IMR-90 (cell line): ENCODE measurements at regions not wholly inside any gene's neighbourhood (a gene's known extent, or its start where the extent isn't known, plus 50 kb on each side); places are given as distances from the start of the nearest gene placed in this dataset.

Experiments used
- ATAC-seq: fragments of 200-7000 bp; cut with Tn5 transposase; 2 replicates; pipeline ENCODE4 v1.9.1; 2020; ENCODE audit warnings: low read depth, mild to moderate bottlenecking, moderate library complexity
- BruUV-seq: library from RNA; stranded (reverse); fragments of 400-500 nt; replicated peaks from 2 replicates; lab custom pipeline; 2021; lab: Mats Ljungman, UMichigan
- CTCF ChIA-PET: fragments of 300-600 bp; formaldehyde crosslinking; extraction: SDS; loops from one replicate; lab custom pipeline; 2021; ENCODE audit warnings: antibody characterized with exemption; lab: Yijun Ruan, JAX
- POLR2A ChIA-PET: fragments of 300-600 bp; sonication (Branson Sonifier 250); formaldehyde crosslinking; loops from one replicate; lab custom pipeline; 2022; ENCODE audit warnings: antibody characterized with exemption; ENCODE audit not compliant: unreplicated experiment; lab: Charles Lee
- DNase-seq: peaks from one replicate; pipeline ENCODE4 v3.0.0; 2013
- H2AFZ ChIP-seq: replicated peaks from 2 replicates; pipeline ENCODE3; 2013; ENCODE audit warnings: low read length, mild to moderate bottlenecking; ENCODE audit not compliant: poor library complexity
- H2AK5ac ChIP-seq: 2 replicates; pipeline ENCODE4 v1.6.1; 2013; ENCODE audit warnings: low read depth, low read length, inconsistent platforms
- H2AK9ac ChIP-seq: replicated peaks from 2 replicates; pipeline ENCODE3; 2013; ENCODE audit warnings: mild to moderate bottlenecking, low read depth, low read length, moderate library complexity; ENCODE audit not compliant: poor library complexity
- H2BK120ac ChIP-seq: 2 replicates; pipeline ENCODE4 v1.6.1; 2013; ENCODE audit warnings: low read depth, low read length, inconsistent platforms
- H2BK15ac ChIP-seq: 3 replicates; pipeline ENCODE4 v1.6.1; 2013; ENCODE audit warnings: low read depth, low read length, inconsistent platforms
- H2BK20ac ChIP-seq: 2 replicates; pipeline ENCODE4 v1.6.1; 2013; ENCODE audit warnings: low read depth, mild to moderate bottlenecking, inconsistent platforms, low read length, moderate library complexity
- H2BK5ac ChIP-seq: 2 replicates; pipeline ENCODE4 v1.6.1; 2013; ENCODE audit warnings: mild to moderate bottlenecking, low read depth, low read length, inconsistent platforms; ENCODE audit not compliant: poor library complexity, severe bottlenecking
- H3K14ac ChIP-seq: replicated peaks from 2 replicates; pipeline ENCODE4 v1.6.1; 2013; ENCODE audit warnings: low read depth, low read length, inconsistent platforms
- H3K18ac ChIP-seq: 2 replicates; pipeline ENCODE4 v1.6.1; 2013; ENCODE audit warnings: low read depth, low read length, control low read depth
- H3K23ac ChIP-seq: 2 replicates; pipeline ENCODE4 v1.6.1; 2013; ENCODE audit warnings: low read depth, low read length, inconsistent platforms
- H3K27ac ChIP-seq: 2 replicates; pipeline ENCODE4 v1.5.1; 2013; ENCODE audit warnings: mild to moderate bottlenecking, control low read depth, low read length; ENCODE audit not compliant: insufficient read depth
- H3K27me3 ChIP-seq: 2 replicates; pipeline ENCODE4 v1.6.1; 2013; ENCODE audit warnings: low read length; ENCODE audit not compliant: control insufficient read depth, insufficient read depth
- H3K36me3 ChIP-seq: 2 replicates; pipeline ENCODE4 v1.6.1; 2013; ENCODE audit warnings: low read length, mixed read lengths; ENCODE audit not compliant: control insufficient read depth, insufficient read depth
- H3K4ac ChIP-seq: 2 replicates; pipeline ENCODE4 v1.6.1; 2013; ENCODE audit warnings: low read depth, low read length, inconsistent platforms
- H3K4me1 ChIP-seq: 2 replicates; pipeline ENCODE4 v1.6.1; 2013; ENCODE audit warnings: low read length, mixed read lengths; ENCODE audit not compliant: control insufficient read depth, insufficient read depth
- H3K4me2 ChIP-seq: 2 replicates; pipeline ENCODE4 v1.6.1; 2013; ENCODE audit warnings: low read depth, mild to moderate bottlenecking, control low read depth, low read length, moderate library complexity
- H3K4me3 ChIP-seq: 2 replicates; pipeline ENCODE4 v1.5.1; 2013; ENCODE audit warnings: low read depth, mild to moderate bottlenecking, control low read depth, low read length, moderate library complexity; ENCODE audit not compliant: insufficient read depth
- H3K56ac ChIP-seq: 2 replicates; pipeline ENCODE4 v1.6.1; 2013; ENCODE audit warnings: low read length, inconsistent platforms; ENCODE audit not compliant: insufficient read depth; ENCODE audit errors: extremely low read depth
- H3K79me1 ChIP-seq, 2 experiments: 2 replicates each; pipeline ENCODE4 v1.6.1; 2013; ENCODE audit warnings: low read length in 2 of 2, inconsistent platforms in 1 of 2, low read depth in 1 of 2
- H3K9ac ChIP-seq: 2 replicates; pipeline ENCODE4 v1.6.1; 2013; ENCODE audit warnings: low read depth, low read length, control low read depth
- H3K9me1 ChIP-seq: 2 replicates; pipeline ENCODE4 v1.6.1; 2013; ENCODE audit warnings: low read length, inconsistent platforms; ENCODE audit not compliant: insufficient read depth
- H3K9me3 ChIP-seq: 2 replicates; pipeline ENCODE4 v1.6.1; 2013; ENCODE audit warnings: low read length; ENCODE audit not compliant: control insufficient read depth, insufficient read depth
- H4K20me1 ChIP-seq: 2 replicates; pipeline ENCODE4 v1.6.1; 2013; ENCODE audit warnings: low read length, inconsistent platforms; ENCODE audit not compliant: insufficient read depth
- H4K5ac ChIP-seq: 2 replicates; pipeline ENCODE4 v1.6.1; 2013; ENCODE audit warnings: mild to moderate bottlenecking, low read depth, low read length, control low read depth
- H4K8ac ChIP-seq, 2 experiments: 2 replicates each; pipeline ENCODE4 v1.6.1; 2013; ENCODE audit warnings: low read depth in 2 of 2, low read length in 2 of 2, control low read depth in 1 of 2, inconsistent platforms in 1 of 2
- H4K91ac ChIP-seq: 2 replicates; pipeline ENCODE4 v1.6.1; 2013; ENCODE audit warnings: low read depth, low read length, inconsistent platforms; ENCODE audit not compliant: insufficient read depth
- CHD1 ChIP-seq: IDR thresholded peaks from 2 replicates; pipeline ENCODE4 v1.6.1; 2012; ENCODE audit warnings: low read depth, low read length, improper control_type of control experiment
- MAZ ChIP-seq: IDR thresholded peaks from 2 replicates; pipeline ENCODE4 v1.6.1; 2012; ENCODE audit warnings: low read depth, mild to moderate bottlenecking, low read length, improper control_type of control experiment, moderate library complexity, borderline replicate concordance
- NFE2L2 ChIP-seq: fragments of 150-350 bp; IDR thresholded peaks from 2 replicates; pipeline ENCODE4 v1.6.1; 2016; ENCODE audit warnings: low read depth, mild to moderate bottlenecking, low read length
- RAD21 ChIP-seq: IDR thresholded peaks from 2 replicates; pipeline ENCODE4 v1.6.1; 2012; ENCODE audit warnings: low read length, improper control_type of control experiment
- WGBS, 2 experiments: methylation state at CpG; one replicate each; pipeline versions ENCODE4 v1.1.5 to v1.1.7; 2013; ENCODE audit warnings: missing lambda C conversion rate in 2 of 2; ENCODE audit not compliant: insufficient read length in 1 of 2; ENCODE audit errors: extremely low coverage in 2 of 2; 5-methylcytosine and 5-hydroxymethylcytosine counted together
- dilution Hi-C: fragments of 300-500 bp; cut with HindIII; formaldehyde crosslinking; loops from one replicate; pipeline ENCODE4 v1.14.3; 2018; ENCODE audit warnings: low sequenced_read_pairs; ENCODE audit not compliant: unreplicated experiment
- in situ Hi-C: fragments of 300-500 bp; cut with MboI; formaldehyde crosslinking; loops from 3 replicates; pipeline ENCODE4 v1.14.3; 2019; ENCODE audit warnings: low sequenced_read_pairs, inconsistent platforms, mixed read lengths
- intact Hi-C: fragments of 100-400 bp; cut with micrococcal nuclease; formaldehyde crosslinking; loops from 2 replicates; pipeline ENCODE4 v1.10.0; 2022
- TF ChIP-seq, protein P1 (sequence below): conservative IDR thresholded peaks from 2 replicates; pipeline ENCODE4 v1.5.1; 2012; ENCODE audit warnings: mild to moderate bottlenecking, low read depth, low read length, improper control_type of control experiment
- TF ChIP-seq, protein P2 (sequence below): fragments of 150-350 bp; IDR thresholded peaks from 2 replicates; pipeline ENCODE4 v1.6.1; 2017; ENCODE audit warnings: mild to moderate bottlenecking, antibody characterized with exemption, low read length, low read depth

- Histone ChIP-seq H2BK15ac (no peak overlapping the region), H4K20me1 (no peaks in the 10 kb centered on the region), H3K4ac (no peak overlapping the region), H3K27me3 (no peaks in the 10 kb centered on the region), H3K23ac (no peak overlapping the region), H3K14ac (no peak overlapping the region), H3K27ac (no peak overlapping the region), H2AK5ac (no peak overlapping the region), H3K4me3 (no peak overlapping the region), H2AFZ (no peak overlapping the region), H4K8ac (no peak overlapping the region), H3K36me3 (no peaks in the 10 kb centered on the region), H3K56ac (no peak overlapping the region), H2BK20ac (no peak overlapping the region), H2AK9ac (no peak overlapping the region), H3K9me1 (no peaks in the 10 kb centered on the region), H3K4me1 (no peaks in the 10 kb centered on the region), H3K79me1 (no peaks in the 10 kb centered on the region), H2BK120ac (no peak overlapping the region), H2BK5ac (no peak overlapping the region), H4K5ac (no peak overlapping the region), H3K9ac (no peak overlapping the region), H3K9me3 (no peaks in the 10 kb centered on the region), H4K91ac (no peak overlapping the region), H3K4me2 (no peak overlapping the region), H3K18ac (no peak overlapping the region)
- dilution Hi-C loops (no loop called here), intact Hi-C loops (no loop called here), in situ Hi-C loops (no loop called here)
- DNase-seq (no peak), ATAC-seq (no peak)
- ChIA-PET CTCF (no interaction called here), POLR2A (no interaction called here)
- no peak for TF ChIP-seq MAZ
- no peak for TF ChIP-seq NFE2L2
- TF ChIP-seq CHD1, result no peak
- TF ChIP-seq, protein P1, sequence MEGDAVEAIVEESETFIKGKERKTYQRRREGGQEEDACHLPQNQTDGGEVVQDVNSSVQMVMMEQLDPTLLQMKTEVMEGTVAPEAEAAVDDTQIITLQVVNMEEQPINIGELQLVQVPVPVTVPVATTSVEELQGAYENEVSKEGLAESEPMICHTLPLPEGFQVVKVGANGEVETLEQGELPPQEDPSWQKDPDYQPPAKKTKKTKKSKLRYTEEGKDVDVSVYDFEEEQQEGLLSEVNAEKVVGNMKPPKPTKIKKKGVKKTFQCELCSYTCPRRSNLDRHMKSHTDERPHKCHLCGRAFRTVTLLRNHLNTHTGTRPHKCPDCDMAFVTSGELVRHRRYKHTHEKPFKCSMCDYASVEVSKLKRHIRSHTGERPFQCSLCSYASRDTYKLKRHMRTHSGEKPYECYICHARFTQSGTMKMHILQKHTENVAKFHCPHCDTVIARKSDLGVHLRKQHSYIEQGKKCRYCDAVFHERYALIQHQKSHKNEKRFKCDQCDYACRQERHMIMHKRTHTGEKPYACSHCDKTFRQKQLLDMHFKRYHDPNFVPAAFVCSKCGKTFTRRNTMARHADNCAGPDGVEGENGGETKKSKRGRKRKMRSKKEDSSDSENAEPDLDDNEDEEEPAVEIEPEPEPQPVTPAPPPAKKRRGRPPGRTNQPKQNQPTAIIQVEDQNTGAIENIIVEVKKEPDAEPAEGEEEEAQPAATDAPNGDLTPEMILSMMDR, result no peak
- TF ChIP-seq, protein P2, sequence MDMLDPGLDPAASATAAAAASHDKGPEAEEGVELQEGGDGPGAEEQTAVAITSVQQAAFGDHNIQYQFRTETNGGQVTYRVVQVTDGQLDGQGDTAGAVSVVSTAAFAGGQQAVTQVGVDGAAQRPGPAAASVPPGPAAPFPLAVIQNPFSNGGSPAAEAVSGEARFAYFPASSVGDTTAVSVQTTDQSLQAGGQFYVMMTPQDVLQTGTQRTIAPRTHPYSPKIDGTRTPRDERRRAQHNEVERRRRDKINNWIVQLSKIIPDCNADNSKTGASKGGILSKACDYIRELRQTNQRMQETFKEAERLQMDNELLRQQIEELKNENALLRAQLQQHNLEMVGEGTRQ, result no peak
- no peak for TF ChIP-seq RAD21
- WGBS, 2 experiments, result 100% methylated on average over 1 of the region's 6 CpGs; no CpG with 5 or more reads in 1 of the 2 experiments
- BruUV-seq, result no TSS peak
These were observed 997.9 kb upstream of the PCDH7 start for GRCh38 chr4:29722253-29722652.
